SK-N-SH (cell line): ENCODE measurements at regions not wholly inside any gene's neighbourhood (a gene's known extent, or its start where the extent isn't known, plus 50 kb on each side); places are given as distances from the start of the nearest gene placed in this dataset.

Experiments
- CTCF ChIA-PET: fragments of 300-600, 350-600 bp; formaldehyde crosslinking; extraction: SDS; loops from one replicate; lab custom pipeline; 2021; lab: Yijun Ruan, JAX
- POLR2A ChIA-PET: fragments of 350-600 bp; sonication (Branson Sonifier 250); formaldehyde crosslinking; extraction: SDS; loops from one replicate; lab custom pipeline; 2020; ENCODE audit warnings: antibody characterized with exemption, inconsistent platforms; lab: Yijun Ruan, JAX
- DNase-seq: peaks from one replicate; pipeline ENCODE4 v3.0.0; 2012
- H2AFZ ChIP-seq: fragments of 200-600 bp; sonication (generic); 2 replicates; pipeline ENCODE4 v1.8.1; 2016; ENCODE audit warnings: antibody characterized with exemption, mild to moderate bottlenecking, low read depth
- H3F3A ChIP-seq: fragments of 200-600 bp; sonication (generic); replicated peaks from 2 replicates; pipeline ENCODE3; 2016; ENCODE audit warnings: antibody characterized with exemption, mild to moderate bottlenecking; ENCODE audit not compliant: insufficient read depth
- H3K27ac ChIP-seq, 2 experiments: fragments of 200-500 bp in 1 of 2; fragments of 200-600 bp in 1 of 2; sonication (Bioruptor generic) in 1 of 2; sonication (generic), shearing (Covaris generic) in 1 of 2; 2 replicates each; pipeline versions ENCODE4 v1.5.1 to v1.6.1; 2014 to 2016; ENCODE audit warnings: low read depth in 2 of 2, inconsistent platforms in 1 of 2, low read length in 1 of 2, mild to moderate bottlenecking in 1 of 2, mixed read lengths in 1 of 2
- H3K27me3 ChIP-seq: fragments of 200-600 bp; sonication (generic), shearing (Covaris generic); 2 replicates; pipeline ENCODE4 v1.6.1; 2016; ENCODE audit warnings: mixed run types; ENCODE audit not compliant: insufficient read depth
- H3K36me3 ChIP-seq, 2 experiments: fragments of 200-500 bp in 1 of 2; fragments of 200-600 bp in 1 of 2; sonication (Bioruptor generic) in 1 of 2; sonication (generic) in 1 of 2; replicated peaks in 1 of 2; 2 replicates each; pipeline versions ENCODE3 to v1.5.1; 2014 to 2016; ENCODE audit warnings: low read length in 1 of 2, mild to moderate bottlenecking in 1 of 2; ENCODE audit not compliant: insufficient read depth in 2 of 2, control insufficient read depth in 1 of 2
- H3K4me1 ChIP-seq, 2 experiments: fragments of 200-500 bp in 1 of 2; fragments of 200-600 bp in 1 of 2; sonication (Bioruptor generic) in 1 of 2; sonication (generic), shearing (Covaris generic) in 1 of 2; 2 replicates each; pipeline versions ENCODE4 v1.5.1 to v1.6.1; 2014 to 2016; ENCODE audit warnings: low read depth in 1 of 2, low read length in 1 of 2, mixed run types in 1 of 2; ENCODE audit not compliant: insufficient read depth in 2 of 2, control insufficient read depth in 1 of 2
- H3K4me2 ChIP-seq: fragments of 200-600 bp; sonication (generic), shearing (Covaris generic); 2 replicates; pipeline ENCODE4 v1.6.1; 2017; ENCODE audit warnings: mixed run types
- H3K4me3 ChIP-seq, 2 experiments: fragments of 200-500 bp in 1 of 2; fragments of 200-600 bp in 1 of 2; sonication (Bioruptor generic) in 1 of 2; sonication (generic), shearing (Covaris generic) in 1 of 2; 2 replicates each; pipeline versions ENCODE4 v1.5.1 to v1.8.1; 2014 to 2016; ENCODE audit warnings: low read depth in 2 of 2, inconsistent platforms in 1 of 2, low read length in 1 of 2, mild to moderate bottlenecking in 1 of 2, mixed read lengths in 1 of 2, moderate library complexity in 1 of 2
- H3K79me2 ChIP-seq: fragments of 200-600 bp; sonication (generic); 2 replicates; pipeline ENCODE4 v1.8.1; 2017; ENCODE audit warnings: mild to moderate bottlenecking; ENCODE audit not compliant: insufficient read depth
- H3K9ac ChIP-seq: fragments of 200-600 bp; sonication (generic); 2 replicates; pipeline ENCODE4 v1.6.1; 2017; ENCODE audit warnings: mixed run types
- H3K9me2 ChIP-seq: fragments of 200-600 bp; sonication (generic); 2 replicates; pipeline ENCODE4 v1.6.1; 2017; ENCODE audit warnings: mixed run types
- H3K9me3 ChIP-seq: fragments of 200-600 bp; sonication (generic); 2 replicates; pipeline ENCODE4 v1.6.1; 2017; ENCODE audit warnings: mixed run types, mild to moderate bottlenecking, moderate library complexity
- H4K20me1 ChIP-seq: fragments of 200-600 bp; sonication (generic); 2 replicates; pipeline ENCODE4 v1.6.1; 2017; ENCODE audit warnings: mild to moderate bottlenecking, mixed run types; ENCODE audit not compliant: insufficient read depth
- CHD2 ChIP-seq: fragments of 150-350 bp; IDR thresholded peaks from 2 replicates; pipeline ENCODE4 v1.6.1; 2018; ENCODE audit warnings: low read length; ENCODE audit not compliant: partially characterized antibody
- CTCF ChIP-seq: fragments of 200-600 bp; sonication (generic); IDR thresholded peaks from 2 replicates; pipeline ENCODE4 v1.6.1; 2017; ENCODE audit warnings: antibody characterized with exemption, mild to moderate bottlenecking, moderate library complexity
- ELF1 ChIP-seq: IDR thresholded peaks from 2 replicates; pipeline ENCODE4 v1.4.0; 2012
- EP300 ChIP-seq, 2 experiments: IDR thresholded peaks; 2 replicates each; pipeline versions ENCODE4 v1.4.0 to v1.6.1; 2012; ENCODE audit warnings: borderline replicate concordance in 1 of 2, low read depth in 1 of 2, low read length in 1 of 2
- FOXJ3 ChIP-seq: sonication (generic); formaldehyde crosslinking; IDR thresholded peaks from 2 replicates; pipeline ENCODE4 v1.5.1; 2020; ENCODE audit warnings: mild to moderate bottlenecking, missing genetic modification reagents
- FOXM1 ChIP-seq: IDR thresholded peaks from 2 replicates; pipeline ENCODE4 v1.4.0; 2012; ENCODE audit warnings: low read depth, mild to moderate bottlenecking
- GABPA ChIP-seq: IDR thresholded peaks from 2 replicates; pipeline ENCODE4 v1.4.0; 2012; ENCODE audit warnings: low read depth, mild to moderate bottlenecking
- MAX ChIP-seq: IDR thresholded peaks from 2 replicates; pipeline ENCODE4 v1.4.0; 2012; ENCODE audit warnings: low read depth
- NFIC ChIP-seq: IDR thresholded peaks from 2 replicates; pipeline ENCODE4 v1.4.0; 2012; ENCODE audit warnings: borderline replicate concordance
- NRF1 ChIP-seq: IDR thresholded peaks from 2 replicates; pipeline ENCODE4 v1.6.1; 2012; ENCODE audit warnings: low read depth, mild to moderate bottlenecking, low read length
- PBX3 ChIP-seq: IDR thresholded peaks from 2 replicates; pipeline ENCODE4; 2012
- POLR2AphosphoS5 ChIP-seq: IDR thresholded peaks from 2 replicates; pipeline ENCODE4 v1.6.1; 2012; ENCODE audit warnings: low read depth, low read length
- RAD21 ChIP-seq: IDR thresholded peaks from 2 replicates; pipeline ENCODE4 v1.6.1; 2012; ENCODE audit warnings: mild to moderate bottlenecking, low read length
- RCOR1 ChIP-seq: fragments of 150-350 bp; IDR thresholded peaks from 2 replicates; pipeline ENCODE4 v1.6.1; 2017; ENCODE audit warnings: antibody characterized with exemption, low read length
- RFX5 ChIP-seq: IDR thresholded peaks from 2 replicates; pipeline ENCODE4 v1.6.1; 2012; ENCODE audit warnings: mild to moderate bottlenecking, improper control_type of control experiment, low read length
- TEAD4 ChIP-seq: IDR thresholded peaks from 2 replicates; pipeline ENCODE4 v1.4.0; 2012; ENCODE audit warnings: mild to moderate bottlenecking, borderline replicate concordance; ENCODE audit not compliant: insufficient read depth
- USF2 ChIP-seq: fragments of 150-350 bp; IDR thresholded peaks from 2 replicates; pipeline ENCODE4 v1.6.1; 2017; ENCODE audit warnings: antibody characterized with exemption, low read length, low read depth, borderline replicate concordance
- YY1 ChIP-seq: IDR thresholded peaks from 2 replicates; pipeline ENCODE4 v1.4.0; 2012; ENCODE audit warnings: low read depth, mild to moderate bottlenecking
- WGBS: methylation state at CpG from one replicate; pipeline ENCODE4 v1.1.6; 2017; ENCODE audit warnings: low lambda C conversion rate; 5-methylcytosine and 5-hydroxymethylcytosine counted together

GRCh38 chr10:9944690-9945089, 1073.0 kb upstream of the CELF2 start:
- CTCF ChIA-PET, result no interaction called here
- H3K9me2 ChIP-seq, result no peaks in the 10 kb centered on the region
- no peak overlapping the region for H3K4me2 ChIP-seq
- no peaks in the 10 kb centered on the region for H3K4me1 ChIP-seq
- no peak overlapping the region for H3K27ac ChIP-seq
- no peaks in the 10 kb centered on the region for H3K9me3 ChIP-seq
- no peak for TF ChIP-seq POLR2AphosphoS5
- TF ChIP-seq NFIC, result no peak
- no peak for TF ChIP-seq PBX3
- no peak for TF ChIP-seq EP300 (IDR thresholded peaks at IDR 0.05; ENCODE audit: borderline replicate concordance in 1 of 2, low read depth in 1 of 2, low read length in 1 of 2)
- TF ChIP-seq NRF1, result no peak
- TF ChIP-seq YY1, result no peak
- no peak for TF ChIP-seq FOXJ3 (CRISPR knock-in tag)
- no peak for TF ChIP-seq TEAD4
- no peak for TF ChIP-seq CTCF
- no peak for TF ChIP-seq CHD2
- no peak for TF ChIP-seq USF2
- POLR2A ChIA-PET, result no interaction called here
- H4K20me1 ChIP-seq, result no peaks in the 10 kb centered on the region
- H2AFZ ChIP-seq, result no peak overlapping the region
- H3K36me3 ChIP-seq, result no peaks in the 10 kb centered on the region
- no peaks in the 10 kb centered on the region for H3K27me3 ChIP-seq
- no peaks in the 10 kb centered on the region for H3F3A ChIP-seq
- no peaks in the 10 kb centered on the region for H3K79me2 ChIP-seq
- no peak for DNase-seq
- H3K9ac ChIP-seq, result no peak overlapping the region
- H3K4me3 ChIP-seq, result no peak overlapping the region

- no peaks in the 10 kb centered on the region for H3K36me3 ChIP-seq
- no peak overlapping the region for H2AFZ ChIP-seq
- no peaks in the 10 kb centered on the region for H3F3A ChIP-seq
- no peaks in the 10 kb centered on the region for H3K79me2 ChIP-seq
- H3K4me3 ChIP-seq, result no peak overlapping the region
- H3K9me3 ChIP-seq, result no peaks in the 10 kb centered on the region
- TF ChIP-seq ELF1 (no peak), FOXM1 (no peak), EP300 (IDR thresholded peaks at IDR 0.05; ENCODE audit: borderline replicate concordance in 1 of 2, low read depth in 1 of 2, low read length in 1 of 2) (no peak), RAD21 (no peak), MAX (no peak), RFX5 (no peak), YY1 (no peak), GABPA (no peak), RCOR1 (no peak), USF2 (no peak)
- no peaks in the 10 kb centered on the region for H3K27me3 ChIP-seq
- no peak overlapping the region for H3K9ac ChIP-seq
- H3K4me1 ChIP-seq, result no peaks in the 10 kb centered on the region
- H3K27ac ChIP-seq, result no peak overlapping the region
- POLR2A ChIA-PET, result no interaction called here
- no peaks in the 10 kb centered on the region for H3K9me2 ChIP-seq
- no peaks in the 10 kb centered on the region for H4K20me1 ChIP-seq
- DNase-seq, result no peak
- no peak overlapping the region for H3K4me2 ChIP-seq
- 8% methylated on average over 2 of the region's 2 CpGs for WGBS
- CTCF ChIA-PET, result no interaction called here
Measured at GRCh38 chr10:9950070-9950469, 1067.6 kb upstream of the CELF2 start.
